HG03175 (cell line): ENCODE measurements at regions not wholly inside any gene's neighbourhood (a gene's known extent, or its start where the extent isn't known, plus 50 kb on each side); places are given as distances from the start of the nearest gene placed in this dataset.
"Not testable (repeated sequence)": the region's sequence is repeated elsewhere in the genome, so short reads cannot be mapped to it uniquely, and the experiment has no call there.

ENCODE experiments used
- ATAC-seq: cut with Tn5 transposase; IDR thresholded peaks from one replicate; pipeline ENCODE4 v1.9.1; 2021; ENCODE audit warnings: mild to moderate bottlenecking, moderate library complexity; ENCODE audit not compliant: unreplicated experiment

DNA sequence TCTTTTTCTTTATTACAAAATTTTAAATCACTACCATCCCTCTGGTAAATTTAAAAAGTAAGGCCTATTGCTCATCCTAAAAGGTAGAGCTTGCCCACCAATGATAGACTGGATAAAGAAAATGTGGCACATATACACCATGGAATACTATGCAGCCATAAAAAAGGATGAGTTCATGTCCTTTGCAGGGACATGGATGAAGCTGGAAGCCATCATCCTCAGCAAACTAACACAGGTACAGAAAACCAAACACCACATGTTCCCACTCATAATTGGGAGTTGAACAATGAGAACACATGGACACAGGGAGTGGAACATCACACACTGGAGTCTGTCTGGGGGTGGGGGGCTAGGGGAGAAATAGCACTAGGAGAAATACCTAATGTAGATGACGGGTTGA, 155.2 kb upstream of the NOCT start:
- ATAC-seq, result not testable (repeated sequence)

DNA sequence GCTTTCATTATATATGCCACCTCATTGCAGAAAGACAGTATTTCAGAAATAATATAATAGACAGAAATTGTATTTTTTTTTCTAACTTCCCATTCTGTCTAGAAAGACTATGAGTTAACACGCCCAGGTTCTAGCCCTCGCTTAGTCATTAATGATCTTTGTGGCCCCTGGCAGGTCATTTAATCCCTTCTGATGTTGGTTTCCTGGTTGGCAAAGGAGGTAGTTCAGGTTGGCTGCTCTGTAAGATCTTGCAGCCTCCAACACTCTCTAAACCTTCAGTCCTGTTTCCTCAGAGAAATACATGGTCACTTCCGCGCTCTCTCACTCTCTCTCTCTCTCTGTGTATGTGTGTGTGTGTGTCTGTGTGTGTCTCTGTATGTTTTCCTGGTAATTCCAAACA, 156.3 kb upstream of the NOCT start:
- no peak for ATAC-seq

DNA sequence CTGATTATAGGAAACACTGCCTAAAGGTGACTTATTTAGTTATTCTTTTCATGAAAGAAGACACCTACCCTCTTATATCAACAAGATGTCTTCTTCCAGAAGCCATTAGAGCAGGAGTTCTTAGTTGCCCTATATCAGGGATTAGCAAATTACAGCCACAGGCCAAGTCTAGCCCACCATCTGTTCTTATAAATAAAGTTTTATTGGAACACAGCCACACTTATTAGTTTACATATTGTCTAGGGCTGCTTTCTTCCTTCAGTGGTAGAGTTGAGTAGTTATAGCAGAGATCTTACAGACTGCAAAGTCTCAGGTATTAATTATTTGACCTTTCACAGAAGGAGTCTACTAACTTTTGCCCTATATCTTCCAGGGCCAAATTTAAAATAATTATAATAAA, 157.2 kb upstream of the NOCT start:
- ATAC-seq, result no peak

DNA sequence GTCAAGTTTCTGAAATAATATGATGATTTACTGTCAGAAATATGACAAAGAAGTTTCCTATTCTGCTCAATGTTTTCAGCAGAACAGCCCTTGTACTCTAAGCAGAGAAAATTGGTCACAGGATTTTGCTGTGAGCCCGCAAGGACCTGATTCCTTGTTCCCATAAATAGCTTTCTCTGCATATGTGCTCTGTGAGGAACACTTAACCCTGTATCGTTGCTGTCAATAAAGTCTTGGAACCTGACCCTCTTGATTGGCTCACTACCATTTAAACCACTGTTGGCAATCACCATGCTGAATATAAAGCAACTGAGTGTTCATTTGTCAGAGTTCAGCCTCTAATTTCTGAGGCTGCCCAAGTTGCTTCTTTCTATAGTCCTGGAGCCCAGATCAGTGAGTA, 158.2 kb upstream of the NOCT start:
- ATAC-seq, result no peak

DNA sequence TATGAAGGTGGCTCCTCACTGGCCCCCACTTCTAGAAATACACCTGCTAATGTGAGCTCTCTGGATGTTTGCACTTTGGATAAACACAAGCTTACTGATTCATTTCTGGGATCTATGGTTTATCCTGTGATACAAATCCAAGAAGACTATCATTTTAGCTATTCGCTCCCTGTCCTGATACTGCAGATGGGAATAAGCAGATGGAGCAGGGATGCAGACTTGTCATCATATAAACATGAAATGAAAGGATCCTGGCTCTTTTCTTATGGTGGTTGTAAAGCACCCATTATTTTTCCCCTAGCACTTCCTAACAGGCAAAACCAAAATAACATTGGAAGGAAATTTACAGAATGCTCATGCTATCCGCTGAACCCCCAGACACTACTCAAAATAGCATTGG, 162.9 kb upstream of the NOCT start:
- no peak for ATAC-seq

DNA sequence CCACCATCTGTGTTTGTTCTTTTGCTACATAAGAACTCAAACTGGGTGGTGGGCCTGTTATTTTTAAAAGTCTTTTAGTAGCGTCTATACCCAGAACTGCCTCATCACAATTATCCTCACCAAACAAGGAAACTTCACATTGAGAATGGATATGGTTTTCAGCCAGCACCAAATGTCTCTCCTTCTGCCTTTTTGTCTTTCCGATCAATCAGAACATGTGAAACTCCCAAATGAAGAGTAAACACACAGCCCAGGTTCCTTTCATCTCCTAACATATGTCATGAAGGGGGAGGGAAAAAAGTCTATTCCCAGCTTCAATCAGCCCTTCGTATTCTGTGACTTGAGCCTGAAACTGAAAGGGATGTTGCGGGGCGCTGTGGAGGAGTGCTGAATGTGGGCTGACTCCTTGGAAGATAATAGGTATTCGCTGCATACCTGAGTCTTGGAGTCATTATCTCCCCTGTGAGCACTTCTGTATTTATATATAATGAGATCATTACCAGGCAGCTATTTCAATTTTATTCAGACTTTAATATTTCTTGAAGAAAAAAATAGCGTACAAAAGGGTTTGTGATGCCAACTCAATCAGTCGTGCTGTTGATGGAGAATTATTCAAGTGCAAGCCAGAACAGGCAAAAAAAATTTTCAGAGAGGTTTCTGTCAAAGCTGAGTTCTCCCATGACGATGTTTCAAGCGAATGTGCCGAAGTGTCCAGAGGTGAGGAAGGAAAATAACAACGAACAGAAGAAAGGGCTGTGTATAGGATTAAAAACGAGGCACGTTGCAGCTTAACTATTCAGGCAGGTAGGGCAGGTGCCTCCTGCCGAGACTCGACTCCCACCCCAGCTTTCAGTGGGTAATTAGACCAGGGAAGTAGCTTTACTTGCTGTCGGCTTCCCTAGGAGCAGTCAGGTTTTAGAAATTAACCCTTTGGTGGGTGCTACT, 163.9 kb upstream of the NOCT start:
- ATAC-seq, result no peak

DNA sequence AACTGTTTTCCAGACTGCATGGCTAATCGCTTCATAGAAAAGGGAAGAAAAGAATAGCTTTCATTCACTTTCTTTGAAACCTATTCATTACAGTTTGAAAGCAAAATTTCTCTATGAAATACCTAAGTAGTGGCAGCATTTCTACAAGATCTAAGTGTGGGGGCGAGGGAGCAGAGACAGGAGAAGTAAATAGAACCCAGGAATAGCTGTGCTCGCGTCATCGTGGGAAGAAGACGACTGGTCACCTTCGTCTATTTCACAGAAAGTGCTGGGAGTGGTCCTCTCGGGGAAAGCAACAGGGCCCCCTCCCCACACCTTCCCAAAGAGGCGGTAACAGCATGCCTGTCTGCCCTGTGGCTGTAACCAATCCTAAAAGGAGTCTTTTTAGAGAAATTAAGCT, 169.9 kb upstream of the NOCT start:
- no peak for ATAC-seq

DNA sequence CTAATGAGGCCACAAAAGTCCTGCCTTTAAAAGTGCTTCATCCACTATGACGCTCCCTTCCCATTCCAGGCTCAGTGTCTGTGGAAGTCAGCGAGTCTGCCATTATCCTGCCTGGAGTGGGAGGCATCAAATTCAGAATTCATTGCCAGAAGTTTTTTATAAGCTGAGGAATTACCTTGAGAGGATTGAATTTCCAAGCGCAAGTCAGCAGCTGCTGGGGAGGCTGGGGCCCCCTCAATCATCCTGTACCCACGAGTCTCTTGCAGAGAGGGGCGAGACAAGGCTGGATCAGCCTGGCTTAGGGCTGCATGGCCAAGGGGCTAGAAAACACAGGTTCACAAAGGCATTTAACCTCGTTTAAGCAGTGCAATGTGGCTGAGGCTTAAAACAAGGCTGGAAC, 170.5 kb upstream of the NOCT start:
- no peak for ATAC-seq

DNA sequence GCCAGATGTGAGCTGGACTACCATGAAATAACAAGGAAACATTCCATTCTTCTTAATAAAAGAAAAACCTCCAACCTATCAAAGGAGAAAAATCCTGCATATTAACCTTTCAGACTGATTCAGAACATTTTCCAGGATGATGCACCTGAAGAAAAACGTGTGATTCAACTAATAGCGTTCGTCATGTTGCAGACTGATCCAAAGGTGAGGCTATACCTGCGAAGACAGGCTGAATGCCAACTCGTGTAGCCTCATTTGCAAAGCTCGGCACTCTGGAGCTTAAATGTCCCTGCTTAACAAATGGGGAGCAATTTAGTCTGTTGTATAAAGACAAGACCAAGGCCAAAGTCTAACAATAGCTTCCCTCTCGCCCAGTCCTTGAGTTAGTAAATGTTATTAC, 172.0 kb upstream of the NOCT start:
- ATAC-seq, result no peak

DNA sequence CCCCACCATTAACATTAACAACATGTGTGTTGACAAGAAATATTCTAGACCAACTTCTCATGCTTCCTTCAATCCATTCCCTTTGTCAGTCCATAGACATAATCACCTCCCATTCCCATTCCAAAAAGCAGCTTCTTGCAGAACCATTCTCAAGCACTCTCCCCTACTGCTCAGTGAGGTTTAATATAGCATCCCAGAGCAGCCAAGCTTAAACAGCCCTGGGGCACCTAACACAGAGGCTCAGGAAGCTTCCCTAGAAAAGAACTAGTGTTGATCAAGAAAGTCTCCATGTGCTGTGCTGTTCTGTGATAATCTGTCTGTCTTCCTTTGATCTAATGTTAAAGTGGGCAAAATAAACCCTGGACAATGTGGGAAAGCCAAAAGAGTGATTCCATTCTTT, 174.2 kb upstream of the NOCT start:
- ATAC-seq, result no peak

DNA sequence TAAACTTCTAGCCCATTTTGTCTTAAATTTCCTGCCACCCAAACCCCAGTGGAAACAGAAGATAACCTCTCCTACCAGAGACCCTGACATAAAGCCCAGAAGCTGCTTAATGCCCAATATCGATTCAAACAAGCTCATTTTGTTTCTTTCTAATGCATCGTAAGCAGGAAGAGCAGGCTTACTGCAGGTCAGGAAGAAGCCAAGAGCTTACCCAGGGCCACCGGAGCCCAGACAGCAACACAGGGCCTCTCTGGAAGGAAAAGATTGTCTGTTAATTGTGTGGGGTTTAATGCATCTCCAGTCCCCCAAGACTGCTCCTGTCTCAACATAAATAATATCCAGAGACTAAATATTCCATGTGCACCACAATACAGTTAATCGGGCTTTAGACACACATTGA, 177.3 kb upstream of the NOCT start:
- ATAC-seq, result no peak

DNA sequence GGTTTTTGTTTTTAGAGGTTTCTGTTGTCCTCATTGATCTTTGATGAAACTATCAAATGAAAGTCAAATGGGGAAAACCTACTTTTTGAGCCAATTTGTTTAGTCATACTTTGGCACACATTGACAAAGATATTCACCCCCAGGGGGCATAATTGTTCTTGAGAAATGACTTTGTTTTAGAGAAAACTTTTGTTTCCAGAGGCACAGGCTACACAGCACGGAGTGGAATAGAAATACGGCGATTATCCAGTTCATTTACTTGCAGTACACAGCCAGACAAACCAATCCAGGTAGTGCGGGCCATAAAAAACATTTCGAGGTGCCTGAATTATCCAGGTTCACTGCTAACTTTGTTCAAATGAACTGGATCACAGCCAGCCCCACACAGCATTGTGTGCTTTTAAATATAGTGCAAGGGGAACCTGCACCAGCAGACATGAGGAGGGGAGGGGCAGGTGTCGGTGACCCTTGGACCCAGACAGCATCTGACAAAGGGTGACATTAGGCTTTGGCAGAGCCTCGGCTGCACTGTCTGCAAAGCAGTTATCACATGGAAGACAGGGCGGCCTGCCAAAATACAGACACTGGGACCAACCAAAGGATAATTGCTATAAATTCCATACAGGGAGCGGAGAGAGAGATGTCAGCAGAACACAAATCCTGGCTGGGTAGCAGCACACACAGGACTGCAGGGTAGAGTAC, 179.6 kb upstream of the NOCT start:
- ATAC-seq, result no peak

DNA sequence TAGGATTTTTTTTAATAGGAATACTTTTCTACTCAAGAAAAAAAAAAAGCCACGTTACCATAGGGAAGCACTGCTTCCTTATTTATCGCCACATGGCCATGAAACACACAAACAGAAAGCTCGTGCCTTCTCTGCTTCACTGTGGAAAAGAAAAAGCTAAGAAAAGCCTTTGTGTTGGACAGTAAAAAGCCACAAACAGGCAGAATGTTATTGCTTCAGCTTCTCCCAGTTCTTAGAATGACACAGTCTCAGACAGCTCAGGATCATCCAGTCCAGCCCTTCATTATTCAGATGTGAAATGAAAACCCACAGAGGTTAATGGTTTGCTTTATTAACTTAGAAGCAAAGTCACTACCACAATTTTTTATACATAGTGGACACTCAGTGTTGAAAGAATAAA, 181.6 kb upstream of the NOCT start:
- peak; percentile 66 for ATAC-seq

DNA sequence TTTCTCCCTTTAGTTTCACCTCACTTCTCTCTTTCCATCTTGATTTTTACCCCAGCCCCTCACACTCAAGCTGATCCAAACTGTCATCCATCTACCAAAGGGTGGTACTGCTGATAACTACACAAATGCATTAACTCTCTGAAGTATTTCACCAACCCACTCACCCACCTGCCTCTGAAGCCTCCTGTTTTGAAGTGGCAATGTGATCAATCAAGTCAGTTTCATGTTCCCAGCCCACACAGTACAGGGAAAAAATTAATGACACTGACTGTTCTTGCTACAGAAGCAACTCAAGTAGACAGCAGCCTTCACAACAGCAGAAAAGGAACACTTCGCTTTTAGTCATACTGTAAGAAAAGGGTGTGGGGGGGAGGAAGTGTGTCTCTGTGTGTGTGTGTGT, 183.0 kb upstream of the NOCT start:
- no peak for ATAC-seq

DNA sequence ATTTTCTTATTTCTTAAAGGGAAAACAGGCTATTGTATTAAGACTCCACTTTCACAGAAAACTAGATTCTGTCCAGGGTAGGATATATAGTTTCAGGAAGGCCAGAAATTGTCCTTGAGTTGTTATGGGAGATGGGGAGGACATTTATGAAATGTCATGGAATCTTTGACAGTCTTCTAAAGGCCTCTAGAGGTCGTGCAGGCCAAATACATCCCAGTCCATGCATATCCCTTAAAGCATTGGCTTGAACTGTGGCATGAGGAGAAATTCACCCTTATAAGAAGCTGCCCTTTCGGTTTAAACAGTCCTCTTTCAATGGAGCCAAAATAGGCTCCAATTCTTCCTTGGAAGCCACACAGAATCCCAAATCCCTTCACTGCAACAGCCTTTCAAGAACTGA, 183.6 kb upstream of the NOCT start:
- no peak for ATAC-seq

DNA sequence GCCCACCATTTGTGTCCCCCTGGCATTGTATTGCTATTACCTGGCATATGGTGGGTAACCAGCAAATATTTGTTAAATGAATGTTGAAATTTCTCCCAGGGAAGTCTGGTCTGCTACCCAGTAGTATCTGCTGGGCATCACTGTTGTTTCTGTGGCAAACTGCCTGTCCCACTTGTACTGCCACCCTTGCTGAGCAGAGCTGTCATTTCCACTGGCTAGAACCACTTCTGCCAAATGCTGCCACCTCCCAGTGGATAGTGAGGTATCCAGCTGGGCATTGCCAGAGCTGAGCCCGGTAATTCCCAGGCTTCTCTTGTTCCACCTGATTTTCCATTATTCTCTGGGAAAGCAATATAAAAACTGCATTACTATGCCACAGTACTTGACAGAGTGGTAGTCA, 186.7 kb upstream of the NOCT start:
- no peak for ATAC-seq

DNA sequence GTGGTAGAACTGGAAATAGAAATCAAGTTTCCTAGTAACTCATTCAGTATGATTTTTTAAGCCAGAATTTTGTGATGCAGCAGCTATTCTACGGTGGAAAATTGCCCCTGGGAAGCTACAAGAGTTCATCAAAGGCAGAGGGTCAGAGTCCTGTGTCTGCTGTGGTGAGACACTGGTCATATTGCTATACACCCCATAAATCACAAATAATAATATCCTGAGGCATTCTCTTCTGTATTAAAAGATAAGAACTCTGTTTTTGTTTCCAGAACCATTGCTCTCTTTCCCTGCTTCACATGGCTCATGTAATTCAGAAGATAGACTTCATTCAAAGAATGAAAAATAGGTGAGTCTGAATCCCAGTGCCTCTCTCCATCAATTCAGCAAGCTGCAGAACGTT, 188.8 kb upstream of the NOCT start:
- ATAC-seq, result no peak

DNA sequence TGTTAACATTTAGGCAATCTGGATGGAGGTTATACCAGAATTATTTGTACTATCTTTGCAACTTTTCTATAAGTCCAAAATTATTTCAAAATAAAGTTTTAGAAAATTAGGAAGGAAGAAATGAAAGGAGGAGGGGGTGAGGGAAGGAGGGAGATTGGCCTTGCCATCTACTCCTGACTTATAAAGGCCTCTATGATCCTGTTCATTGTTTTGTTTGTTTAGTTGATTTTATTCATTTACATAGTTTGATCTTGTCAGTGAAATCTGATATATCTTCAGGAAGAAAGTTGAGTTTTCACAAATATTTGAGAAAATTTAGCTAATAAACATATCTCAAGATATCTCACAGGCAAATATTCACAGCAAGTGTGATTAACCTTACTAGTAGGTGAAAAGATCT, 189.3 kb upstream of the NOCT start:
- no peak for ATAC-seq

DNA sequence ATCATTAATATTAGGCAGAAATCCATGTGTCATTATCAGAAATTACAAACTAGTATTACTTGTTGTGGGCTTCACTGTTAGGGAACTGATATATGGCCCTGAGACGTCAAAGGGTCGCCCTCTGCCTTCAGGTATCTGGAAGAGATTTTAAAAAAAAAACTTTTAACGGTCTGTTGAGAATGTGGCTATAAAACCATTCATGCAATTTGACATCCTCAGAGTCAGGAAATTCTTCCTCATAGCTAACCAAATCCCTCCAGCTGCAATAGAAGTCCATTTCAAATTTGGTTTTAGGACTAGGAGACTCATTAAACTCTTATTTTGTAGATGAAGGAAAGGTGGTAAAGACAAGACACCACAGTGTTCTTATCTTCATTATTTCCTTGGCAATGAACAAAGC, 194.2 kb upstream of the NOCT start:
- no peak for ATAC-seq

DNA sequence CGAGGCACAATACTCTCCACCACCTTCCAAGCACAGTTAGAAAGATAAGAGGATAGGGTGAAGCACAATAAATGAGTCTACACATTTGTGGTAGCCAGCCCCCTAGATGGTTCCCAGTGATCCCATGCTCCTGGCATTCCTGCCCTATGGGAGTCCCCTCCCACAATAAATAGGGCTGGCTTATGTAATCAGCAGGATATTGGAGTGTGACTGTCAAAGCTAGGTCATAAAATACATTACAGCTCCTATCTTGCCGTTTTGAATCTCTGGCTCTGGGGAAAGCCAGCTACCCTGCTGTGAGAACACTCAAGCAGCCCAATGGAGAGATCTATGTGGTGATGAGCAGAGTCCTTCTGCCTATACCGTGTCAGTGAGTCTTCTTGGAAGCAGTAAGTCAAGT, 198.7 kb upstream of the NOCT start:
- no peak for ATAC-seq

DNA sequence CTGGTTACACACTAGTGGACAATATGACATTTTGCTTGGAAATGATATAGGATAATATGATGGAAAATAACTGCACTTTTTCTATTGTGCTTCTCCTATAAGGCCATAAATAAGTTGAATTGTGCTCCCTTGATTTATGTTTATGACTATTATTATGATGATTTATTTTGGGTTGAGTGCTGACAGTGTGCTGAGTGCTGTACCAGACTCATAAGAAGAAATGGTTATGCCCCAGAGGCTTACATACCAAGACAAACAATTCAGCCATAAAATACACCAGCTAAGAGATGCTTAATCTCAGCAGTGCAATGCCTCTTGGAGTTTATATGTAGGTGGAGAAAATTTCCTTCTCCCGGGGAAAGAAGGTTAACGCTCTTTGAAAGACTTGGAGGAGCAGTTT, 199.8 kb upstream of the NOCT start:
- no peak for ATAC-seq

DNA sequence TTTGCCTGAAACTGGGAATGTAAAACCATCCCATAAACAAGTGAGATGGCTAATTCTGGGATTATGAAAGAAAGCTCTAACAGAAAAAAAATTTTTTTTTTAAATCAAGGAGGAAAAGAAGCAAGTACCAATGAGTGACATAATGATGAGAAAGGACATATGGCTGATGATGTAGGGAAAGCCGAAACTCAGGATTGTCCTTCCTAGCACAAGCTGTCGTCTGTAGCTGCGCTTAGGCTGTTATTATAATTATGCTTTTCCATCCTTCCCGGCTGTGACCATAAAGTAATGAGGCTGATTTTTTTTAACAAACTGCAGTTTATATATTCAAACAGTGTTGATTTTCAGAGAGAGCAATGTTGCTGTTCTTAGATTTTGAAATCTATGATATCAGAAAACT, 209.8 kb upstream of the NOCT start:
- no peak for ATAC-seq
